HCT116 (cell line): ENCODE measurements at regions not wholly inside any gene's neighbourhood (a gene's known extent, or its start where the extent isn't known, plus 50 kb on each side); places are given as distances from the start of the nearest gene placed in this dataset.

ENCODE experiments used
- CTCF ChIP-seq, 3 experiments: fragments of 200-600 bp in 1 of 3; sonication (generic) in 1 of 3; IDR thresholded peaks in 2 of 3; conservative IDR thresholded peaks in 1 of 3; 2 replicates each; pipeline ENCODE4 v1.5.1; 2012 to 2017; ENCODE audit warnings: low read depth in 2 of 3, low read length in 2 of 3, antibody characterized with exemption in 1 of 3, borderline replicate concordance in 1 of 3, control low read depth in 1 of 3, mild to moderate bottlenecking in 1 of 3, mixed read lengths in 1 of 3, mixed run types in 1 of 3, moderate library complexity in 1 of 3; ENCODE audit not compliant: insufficient read depth in 1 of 3
- POLR2A ChIP-seq: IDR thresholded peaks from 2 replicates; pipeline ENCODE4 v1.7.0; 2011; ENCODE audit warnings: borderline replicate concordance; ENCODE audit not compliant: insufficient read depth, insufficient read length; ENCODE audit errors: extremely low read depth

GRCh38 chr4:19793831-19794230 lies 457.9 kb upstream of the SLIT2 start:
- TF ChIP-seq POLR2A: no peak
- no peak for TF ChIP-seq CTCF (IDR thresholded peaks at IDR 0.05 in 2 of 3, conservative IDR thresholded peaks at IDR 0.05 in 1 of 3; ENCODE audit: borderline replicate concordance in 1 of 3, insufficient read depth in 1 of 3, low read depth in 2 of 3, low read length in 2 of 3)
